ENCODE measurements at regions not wholly inside any gene's neighbourhood (a gene's known extent, or its start where the extent isn't known, plus 50 kb on each side); places are given as distances from the start of the nearest gene placed in this dataset.

- Mint-ChIP-seq H3K27me3 (ENCODE audit: low read depth) (no peaks in the 10 kb centered on the region), H3K36me3 (no peaks in the 10 kb centered on the region), H3K27ac (no peak overlapping the region), H3K9me3 (peaks cover 5% of the 10 kb centered on the region), H3K4me1 (peaks cover 14% of the 10 kb centered on the region), H3K4me3 (no peak overlapping the region)
- no peak for DNase-seq (ENCODE audit: low spot score in 2 of 2, unreplicated experiment in 2 of 2)
- no peak for TF ChIP-seq CTCF (IDR thresholded peaks at IDR 0.05; ENCODE audit: unreplicated experiment)
These were observed 145.5 kb downstream of the ADCYAP1 start for GRCh38 chr18:1050012-1050657.

GRCh38 chr18:1052301-1052700 lies 147.6 kb downstream of the ADCYAP1 start:
- Mint-ChIP-seq H3K4me3 (no peak overlapping the region), H3K4me1 (peaks cover 5% of the 10 kb centered on the region), H3K27me3 (ENCODE audit: low read depth) (no peaks in the 10 kb centered on the region), H3K9me3 (peaks cover 14% of the 10 kb centered on the region), H3K27ac (no peak overlapping the region), H3K36me3 (peaks cover 1% of the 10 kb centered on the region)
- no peak for DNase-seq (ENCODE audit: low spot score in 2 of 2, unreplicated experiment in 2 of 2)
- no peak for TF ChIP-seq CTCF (IDR thresholded peaks at IDR 0.05; ENCODE audit: unreplicated experiment)

GRCh38 chr18:1053331-1054315 lies 149.0 kb downstream of the ADCYAP1 start:
- H3K4me1 Mint-ChIP-seq, result no peaks in the 10 kb centered on the region
- H3K27ac Mint-ChIP-seq, result no peak overlapping the region
- DNase-seq (ENCODE audit: low spot score in 2 of 2, unreplicated experiment in 2 of 2), result no peak
- H3K36me3 Mint-ChIP-seq, result peaks cover 1% of the 10 kb centered on the region
- no peak overlapping the region for H3K4me3 Mint-ChIP-seq
- H3K27me3 Mint-ChIP-seq (ENCODE audit: low read depth), result no peaks in the 10 kb centered on the region
- TF ChIP-seq CTCF (IDR thresholded peaks at IDR 0.05; ENCODE audit: unreplicated experiment), result no peak
- peaks cover 26% of the 10 kb centered on the region for H3K9me3 Mint-ChIP-seq

- Mint-ChIP-seq H3K4me3 (no peak overlapping the region), H3K27ac (no peak overlapping the region), H3K36me3 (peaks cover 4% of the 10 kb centered on the region), H3K27me3 (ENCODE audit: low read depth) (no peaks in the 10 kb centered on the region), H3K9me3 (peaks cover 27% of the 10 kb centered on the region), H3K4me1 (no peaks in the 10 kb centered on the region)
- no peak for TF ChIP-seq CTCF (IDR thresholded peaks at IDR 0.05; ENCODE audit: unreplicated experiment)
- no peak for DNase-seq (ENCODE audit: low spot score in 2 of 2, unreplicated experiment in 2 of 2)
These were observed 151.7 kb downstream of the ADCYAP1 start for GRCh38 chr18:1056404-1056803.

GRCh38 chr18:1057367-1057766 lies 152.7 kb downstream of the ADCYAP1 start:
- H3K4me1 Mint-ChIP-seq, result no peaks in the 10 kb centered on the region

More at GRCh38 chr18:1057367-1057766, 152.7 kb downstream of the ADCYAP1 start:
- Mint-ChIP-seq H3K4me3 (no peak overlapping the region), H3K36me3 (peaks cover 4% of the 10 kb centered on the region), H3K27me3 (ENCODE audit: low read depth) (no peaks in the 10 kb centered on the region), H3K27ac (no peak overlapping the region), H3K9me3 (peaks cover 27% of the 10 kb centered on the region)
- no peak for TF ChIP-seq CTCF (IDR thresholded peaks at IDR 0.05; ENCODE audit: unreplicated experiment)
- DNase-seq (ENCODE audit: low spot score in 2 of 2, unreplicated experiment in 2 of 2), result no peak

All from mesothelial cell of epicardium (in vitro differentiated cells).